WERI-Rb-1 (cell line): ENCODE measurements at regions not wholly inside any gene's neighbourhood (a gene's known extent, or its start where the extent isn't known, plus 50 kb on each side); places are given as distances from the start of the nearest gene placed in this dataset.

Source experiments
- DNase-seq: peaks from one replicate; pipeline ENCODE4 v3.0.0-alpha.2; 2020
- H3K27ac ChIP-seq: fragments of 250-450 bp; sonication (Bioruptor Pico); 2 replicates; pipeline ENCODE4 v1.5.1; 2020; ENCODE audit warnings: mild to moderate bottlenecking, moderate library complexity
- H3K27me3 ChIP-seq: fragments of 250-450 bp; sonication (Bioruptor Pico); 2 replicates; pipeline ENCODE4 v1.5.1; 2021; ENCODE audit warnings: mild to moderate bottlenecking, low read depth, moderate library complexity; ENCODE audit not compliant: insufficient read depth, severe bottlenecking
- H3K36me3 ChIP-seq: fragments of 250-450 bp; sonication (Bioruptor Pico); 2 replicates; pipeline ENCODE4 v1.5.1; 2020; ENCODE audit warnings: mild to moderate bottlenecking, moderate library complexity
- H3K4me3 ChIP-seq: 2 replicates; pipeline ENCODE4 v1.5.1; 2011; ENCODE audit warnings: low read depth, mild to moderate bottlenecking, control low read depth, low read length
- H3K9me3 ChIP-seq: fragments of 250-450 bp; sonication (Bioruptor Pico); 2 replicates; pipeline ENCODE4 v1.5.1; 2021; ENCODE audit warnings: mild to moderate bottlenecking, moderate library complexity; ENCODE audit not compliant: severe bottlenecking
- CTCF ChIP-seq: IDR thresholded peaks from 2 replicates; pipeline ENCODE4 v1.5.1; 2011; ENCODE audit warnings: low read depth, mild to moderate bottlenecking, control low read depth, inconsistent platforms, low read length

- no peaks in the 10 kb centered on the region for H3K27me3 ChIP-seq
- DNase-seq = no peak
- H3K27ac ChIP-seq = no peak overlapping the region
Measured at GRCh38 chr6:157761926-157762325, 61.1 kb upstream of the SNX9 start.

GRCh38 chr6:157762636-157763035 lies 60.4 kb upstream of the SNX9 start:
- H3K27me3 ChIP-seq = no peaks in the 10 kb centered on the region
- no peak for DNase-seq
- H3K9me3 ChIP-seq = no peaks in the 10 kb centered on the region
- no peak for TF ChIP-seq CTCF
- H3K27ac ChIP-seq = no peak overlapping the region
- H3K36me3 ChIP-seq = no peaks in the 10 kb centered on the region
- no peak overlapping the region for H3K4me3 ChIP-seq

More at GRCh38 chr6:157761926-157762325, 61.1 kb upstream of the SNX9 start:
- Histone ChIP-seq H3K9me3 (no peaks in the 10 kb centered on the region), H3K36me3 (no peaks in the 10 kb centered on the region), H3K4me3 (no peak overlapping the region)
- TF ChIP-seq CTCF = no peak

GRCh38 chr6:157763129-157763903 lies 59.7 kb upstream of the SNX9 start:
- TF ChIP-seq CTCF = no peak
- H3K27ac ChIP-seq = no peak overlapping the region

GRCh38 chr6:157763904-157764177 lies 59.2 kb upstream of the SNX9 start:
- no peaks in the 10 kb centered on the region for H3K9me3 ChIP-seq
- no peaks in the 10 kb centered on the region for H3K27me3 ChIP-seq
- H3K36me3 ChIP-seq = no peaks in the 10 kb centered on the region
- DNase-seq = no peak
- no peak for TF ChIP-seq CTCF
- H3K4me3 ChIP-seq = no peak overlapping the region
- H3K27ac ChIP-seq = no peak overlapping the region

More at GRCh38 chr6:157763129-157763903, 59.7 kb upstream of the SNX9 start:
- Histone ChIP-seq H3K36me3 (no peaks in the 10 kb centered on the region), H3K27me3 (no peaks in the 10 kb centered on the region), H3K9me3 (no peaks in the 10 kb centered on the region), H3K4me3 (no peak overlapping the region)
- DNase-seq = no peak

- DNase-seq = no peak
- no peak overlapping the region for H3K4me3 ChIP-seq
- no peak overlapping the region for H3K27ac ChIP-seq
- H3K27me3 ChIP-seq = no peaks in the 10 kb centered on the region
- TF ChIP-seq CTCF = no peak
- no peaks in the 10 kb centered on the region for H3K36me3 ChIP-seq
- H3K9me3 ChIP-seq = no peaks in the 10 kb centered on the region
Measured at GRCh38 chr6:157764178-157765068, 58.6 kb upstream of the SNX9 start.
